GM20000 (cell line): ENCODE measurements at regions not wholly inside any gene's neighbourhood (a gene's known extent, or its start where the extent isn't known, plus 50 kb on each side); places are given as distances from the start of the nearest gene placed in this dataset.
A peak's percentile ranks its signal among the peaks of the same experiment; 100 is the strongest.

Source experiments
- DNase-seq: peaks from one replicate; pipeline ENCODE4 v3.0.0; 2012; ENCODE audit warnings: low spot score
- CTCF ChIP-seq: IDR thresholded peaks from 2 replicates; pipeline ENCODE4 v1.5.1; 2012; ENCODE audit warnings: mild to moderate bottlenecking, control low read depth; ENCODE audit errors: extremely low read depth, missing control alignments

GRCh38 chr2:126381091-126381490, 274.9 kb upstream of the GYPC start:
- no peak for TF ChIP-seq CTCF
- DNase-seq: no peak

- no peak for TF ChIP-seq CTCF
Measured at GRCh38 chr2:126382998-126383397, 273.0 kb upstream of the GYPC start.

GRCh38 chr2:126383800-126384199, 272.2 kb upstream of the GYPC start:
- no peak for DNase-seq

More at GRCh38 chr2:126382998-126383397, 273.0 kb upstream of the GYPC start:
- DNase-seq: no peak

GRCh38 chr2:126385441-126385840, 270.5 kb upstream of the GYPC start:
- no peak for TF ChIP-seq CTCF
- no peak for DNase-seq

More at GRCh38 chr2:126383800-126384199, 272.2 kb upstream of the GYPC start:
- TF ChIP-seq CTCF: no peak

GRCh38 chr2:126385983-126386382, 270.0 kb upstream of the GYPC start:
- TF ChIP-seq CTCF: no peak
- no peak for DNase-seq

GRCh38 chr2:126389446-126389845, 266.5 kb upstream of the GYPC start:
- DNase-seq: no peak
- TF ChIP-seq CTCF: no peak

- TF ChIP-seq CTCF: no peak
- no peak for DNase-seq
Measured at GRCh38 chr2:126392889-126393288, 263.1 kb upstream of the GYPC start.

GRCh38 chr2:126399001-126399400, 257.0 kb upstream of the GYPC start:
- TF ChIP-seq CTCF: peak; percentile 26

More at GRCh38 chr2:126399001-126399400, 257.0 kb upstream of the GYPC start:
- no peak for DNase-seq
